MCF 10A (cell line): ENCODE measurements at regions not wholly inside any gene's neighbourhood (a gene's known extent, or its start where the extent isn't known, plus 50 kb on each side); places are given as distances from the start of the nearest gene placed in this dataset.

Experiments used
- BruUV-seq: library from RNA; stranded (reverse); fragments of 400-500 nt; replicated peaks from 2 replicates; lab custom pipeline; 2021; lab: Mats Ljungman, UMichigan
- CTCF ChIA-PET: fragments of 300-600 bp; sonication (Branson Sonifier 250); formaldehyde crosslinking; extraction: SDS; loops from one replicate; lab custom pipeline; 2021; ENCODE audit warnings: antibody characterized with exemption, inconsistent platforms; lab: Yijun Ruan, JAX
- POLR2A ChIA-PET: fragments of 300-600, 350-650 bp; sonication (Branson Sonifier 250); formaldehyde crosslinking; extraction: SDS; loops from one replicate; lab custom pipeline; 2020; ENCODE audit warnings: antibody characterized with exemption, inconsistent platforms; lab: Yijun Ruan, JAX
- DNase-seq: peaks from one replicate; pipeline ENCODE4 v3.0.0-alpha.2; 2018; ENCODE audit not compliant: unreplicated experiment
- H3K27ac Mint-ChIP-seq: one replicate; pipeline ENCODE4 v1.8.0; 2022; ENCODE audit warnings: mild to moderate bottlenecking, low read depth, mixed read lengths; ENCODE audit not compliant: unreplicated experiment
- H3K27me3 Mint-ChIP-seq: one replicate; pipeline ENCODE4 v1.8.0; 2022; ENCODE audit warnings: mixed read lengths; ENCODE audit not compliant: insufficient read depth, unreplicated experiment
- H3K36me3 Mint-ChIP-seq: one replicate; pipeline ENCODE4 v1.8.0; 2022; ENCODE audit warnings: mild to moderate bottlenecking, moderate library complexity, mixed read lengths; ENCODE audit not compliant: insufficient read depth, unreplicated experiment
- H3K4me1 Mint-ChIP-seq: one replicate; pipeline ENCODE4 v1.8.0; 2022; ENCODE audit warnings: mixed read lengths; ENCODE audit not compliant: insufficient read depth, unreplicated experiment
- H3K4me3 Mint-ChIP-seq: one replicate; pipeline ENCODE4 v1.8.0; 2022; ENCODE audit warnings: mild to moderate bottlenecking, moderate library complexity, mixed read lengths; ENCODE audit not compliant: unreplicated experiment
- H3K9me3 Mint-ChIP-seq: one replicate; pipeline ENCODE4 v1.8.0; 2022; ENCODE audit warnings: mixed read lengths; ENCODE audit not compliant: unreplicated experiment
- CTCF ChIP-seq: fragments of 200-600 bp; IDR thresholded peaks from one replicate; pipeline ENCODE4 v1.8.0; 2022; ENCODE audit warnings: antibody characterized with exemption, mild to moderate bottlenecking; ENCODE audit not compliant: unreplicated experiment
- intact Hi-C: fragments of 100-400 bp; cut with micrococcal nuclease; formaldehyde crosslinking; loops from 2 replicates; pipeline ENCODE4 v1.14.1; 2022

- BruUV-seq: no TSS peak
- Mint-ChIP-seq H3K4me1 (no peaks in the 10 kb centered on the region), H3K4me3 (no peak overlapping the region), H3K9me3 (no peaks in the 10 kb centered on the region), H3K27me3 (no peaks in the 10 kb centered on the region), H3K27ac (no peak overlapping the region), H3K36me3 (peaks cover 6% of the 10 kb centered on the region)
- intact Hi-C loops: no loop called here
- ChIA-PET POLR2A (no interaction called here), CTCF (no interaction called here)
- TF ChIP-seq CTCF: no peak
- DNase-seq: no peak
Measured at GRCh38 chr2:138235041-138235440, 266.5 kb upstream of the SPOPL start.

GRCh38 chr2:138236142-138236541 lies 265.4 kb upstream of the SPOPL start:
- ChIA-PET POLR2A (no interaction called here), CTCF (no interaction called here)
- Mint-ChIP-seq H3K9me3 (no peaks in the 10 kb centered on the region), H3K4me1 (no peaks in the 10 kb centered on the region), H3K27me3 (no peaks in the 10 kb centered on the region), H3K27ac (no peak overlapping the region), H3K4me3 (no peak overlapping the region), H3K36me3 (peaks cover 6% of the 10 kb centered on the region)
- no TSS peak for BruUV-seq
- TF ChIP-seq CTCF: no peak
- intact Hi-C loops: no loop called here
- DNase-seq: no peak

- CTCF ChIA-PET: interaction anchor here (1.1 kb wide), 1 partner anchor 18 kb away, joined by 5 read pairs; no protein-coding TSS in a partner anchor
- H3K9me3 Mint-ChIP-seq: no peaks in the 10 kb centered on the region
- intact Hi-C loops: no loop called here
- no peak overlapping the region for H3K27ac Mint-ChIP-seq
- no TSS peak for BruUV-seq
- POLR2A ChIA-PET: no interaction called here
- H3K27me3 Mint-ChIP-seq: no peaks in the 10 kb centered on the region
- TF ChIP-seq CTCF: no peak
- H3K4me1 Mint-ChIP-seq: no peaks in the 10 kb centered on the region
- no peak for DNase-seq
- no peak overlapping the region for H3K4me3 Mint-ChIP-seq
- peaks cover 6% of the 10 kb centered on the region for H3K36me3 Mint-ChIP-seq
Measured at GRCh38 chr2:138237667-138238384, 263.7 kb upstream of the SPOPL start.

- H3K27ac Mint-ChIP-seq: no peak overlapping the region
- ChIA-PET POLR2A (no interaction called here), CTCF (interaction anchor here (0.6 to 1.1 kb wide), 3 partner anchors 19 to 387 kb away, joined by 3 to 5 read pairs (median 4); no protein-coding TSS in a partner anchor)
- BruUV-seq: no TSS peak
- H3K27me3 Mint-ChIP-seq: no peaks in the 10 kb centered on the region
- peaks cover 6% of the 10 kb centered on the region for H3K36me3 Mint-ChIP-seq
- intact Hi-C loops: no loop called here
- H3K4me1 Mint-ChIP-seq: no peaks in the 10 kb centered on the region
- DNase-seq: no peak
- no peaks in the 10 kb centered on the region for H3K9me3 Mint-ChIP-seq
- no peak for TF ChIP-seq CTCF
- no peak overlapping the region for H3K4me3 Mint-ChIP-seq
Measured at GRCh38 chr2:138238908-138239307, 262.7 kb upstream of the SPOPL start.
